Kidney (tissue), 13 donors: ENCODE measurements at regions not wholly inside any gene's neighbourhood (a gene's known extent, or its start where the extent isn't known, plus 50 kb on each side); places are given as distances from the start of the nearest gene placed in this dataset.

Source experiments
- DNase-seq, 5 donors: peaks; one replicate each; pipeline ENCODE4 v3.0.0-alpha.2; 2013 to 2020
- FAIRE-seq: peaks from 2 replicates; lab custom pipeline; 2012; peaks lifted over from hg19 to GRCh38; lab: Jason Lieb, UNC
- H3K27ac ChIP-seq, 2 donors: one replicate each; pipeline ENCODE4 v1.7.0; 2013; ENCODE audit warnings: low read depth in 2 of 2, low read length in 2 of 2, inconsistent platforms in 1 of 2
- H3K27me3 ChIP-seq: one replicate; pipeline ENCODE4 v1.7.1; 2013; ENCODE audit warnings: low read length, inconsistent platforms; ENCODE audit not compliant: control insufficient read depth, insufficient read depth
- H3K36me3 ChIP-seq, 3 donors: one replicate each; pipeline versions ENCODE4 v1.7.0 to v1.7.1; 2013; ENCODE audit warnings: low read length in 3 of 3, control low read depth in 1 of 3, inconsistent platforms in 1 of 3; ENCODE audit not compliant: insufficient read depth in 3 of 3, control insufficient read depth in 2 of 3
- H3K4me1 ChIP-seq, 3 donors: one replicate each; pipeline versions ENCODE4 v1.7.0 to v1.7.1; 2013; ENCODE audit warnings: low read length in 3 of 3, inconsistent platforms in 1 of 3, low read depth in 1 of 3; ENCODE audit not compliant: control insufficient read depth in 2 of 3, insufficient read depth in 2 of 3
- H3K4me3 ChIP-seq, 3 donors: one replicate each; pipeline versions ENCODE4 v1.7.0 to v1.8.1; 2013; ENCODE audit warnings: low read length in 3 of 3, control low read depth in 1 of 3, inconsistent platforms in 1 of 3
- H3K9ac ChIP-seq, 3 donors: one replicate each; pipeline versions ENCODE4 v1.7.0 to v1.7.1; 2013; ENCODE audit warnings: low read length in 3 of 3, control low read depth in 1 of 3, inconsistent platforms in 1 of 3
- H3K9me3 ChIP-seq, 3 donors: one replicate each; pipeline versions ENCODE4 v1.7.0 to v1.7.1; 2013; ENCODE audit warnings: low read length in 3 of 3, control low read depth in 1 of 3, inconsistent platforms in 1 of 3; ENCODE audit not compliant: control insufficient read depth in 2 of 3, insufficient read depth in 1 of 3
- intact Hi-C: fragments of 100-400 bp; cut with DNase I; formaldehyde crosslinking; loops from one replicate; pipeline ENCODE4 v1.11.1; 2022
- TF ChIP-seq, protein P1 (sequence below): IDR thresholded peaks from 3 replicates; pipeline ENCODE4 v1.5.1; 2012; ENCODE audit warnings: mild to moderate bottlenecking, moderate library complexity, borderline replicate concordance; ENCODE audit not compliant: insufficient read depth; ENCODE audit errors: extremely low read depth
- donor health status: control.
- donor health status: control.
- donor health status: control.
- donor health status: control.
- donor health status: control.
- donor health status: DM: yes; HTN: yes; CAD: no.
- donor health status: Normal renal cell carcinoma (clear cell type).

DNA sequence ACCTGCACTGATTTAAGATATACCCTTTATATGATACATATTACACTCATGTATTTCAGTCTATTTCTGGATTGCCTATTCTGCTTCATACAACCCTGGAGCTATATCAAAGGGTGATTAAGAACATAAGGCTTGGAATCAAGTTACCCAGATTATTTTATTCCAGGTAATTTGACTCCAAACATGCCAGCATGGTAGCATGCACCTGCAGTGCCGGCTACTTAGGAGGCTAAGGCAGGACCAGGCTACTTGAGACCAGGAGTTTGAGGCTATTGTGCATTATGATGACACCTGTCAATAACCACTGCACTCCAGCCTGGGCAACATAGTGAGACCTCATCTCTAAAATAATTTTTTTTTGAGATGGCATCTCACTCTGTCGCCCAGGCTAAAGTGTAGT is 50.4 kb upstream of the NEO1 start:
- H3K4me3 ChIP-seq = no peak overlapping the region
- DNase-seq = no peak
- intact Hi-C loops = no loop called here
- no peak overlapping the region for H3K27ac ChIP-seq
- no peaks in the 10 kb centered on the region for H3K27me3 ChIP-seq
- no peaks in the 10 kb centered on the region for H3K9me3 ChIP-seq
- no peak overlapping the region for H3K9ac ChIP-seq
- no peaks in the 10 kb centered on the region for H3K36me3 ChIP-seq
- no peaks in the 10 kb centered on the region for H3K4me1 ChIP-seq
- FAIRE-seq = no peak
- TF ChIP-seq, protein P1, sequence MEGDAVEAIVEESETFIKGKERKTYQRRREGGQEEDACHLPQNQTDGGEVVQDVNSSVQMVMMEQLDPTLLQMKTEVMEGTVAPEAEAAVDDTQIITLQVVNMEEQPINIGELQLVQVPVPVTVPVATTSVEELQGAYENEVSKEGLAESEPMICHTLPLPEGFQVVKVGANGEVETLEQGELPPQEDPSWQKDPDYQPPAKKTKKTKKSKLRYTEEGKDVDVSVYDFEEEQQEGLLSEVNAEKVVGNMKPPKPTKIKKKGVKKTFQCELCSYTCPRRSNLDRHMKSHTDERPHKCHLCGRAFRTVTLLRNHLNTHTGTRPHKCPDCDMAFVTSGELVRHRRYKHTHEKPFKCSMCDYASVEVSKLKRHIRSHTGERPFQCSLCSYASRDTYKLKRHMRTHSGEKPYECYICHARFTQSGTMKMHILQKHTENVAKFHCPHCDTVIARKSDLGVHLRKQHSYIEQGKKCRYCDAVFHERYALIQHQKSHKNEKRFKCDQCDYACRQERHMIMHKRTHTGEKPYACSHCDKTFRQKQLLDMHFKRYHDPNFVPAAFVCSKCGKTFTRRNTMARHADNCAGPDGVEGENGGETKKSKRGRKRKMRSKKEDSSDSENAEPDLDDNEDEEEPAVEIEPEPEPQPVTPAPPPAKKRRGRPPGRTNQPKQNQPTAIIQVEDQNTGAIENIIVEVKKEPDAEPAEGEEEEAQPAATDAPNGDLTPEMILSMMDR = no peak

DNA sequence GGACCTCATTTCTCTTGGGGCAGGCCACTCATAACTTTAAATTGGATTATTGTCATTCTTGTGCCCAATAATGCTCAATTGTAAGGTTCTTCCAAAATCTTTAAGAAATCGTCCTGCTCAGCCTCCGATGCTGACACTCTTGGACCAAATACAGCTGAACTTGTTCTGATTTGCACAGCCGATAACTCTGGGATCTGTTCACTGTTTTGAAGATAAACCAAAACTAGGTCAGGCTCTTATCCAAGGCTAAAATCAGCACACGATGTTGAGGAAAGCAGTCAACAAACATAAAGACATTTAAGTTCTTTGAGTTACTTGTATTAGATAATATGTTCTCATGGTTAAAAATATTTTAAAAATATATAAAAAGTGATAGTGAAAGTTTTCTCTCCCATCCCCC is 52.0 kb upstream of the NEO1 start:
- TF ChIP-seq, protein P1 = no peak
- Histone ChIP-seq H3K4me3 (no peak overlapping the region), H3K9ac (no peak overlapping the region), H3K27ac (no peak overlapping the region), H3K27me3 (no peaks in the 10 kb centered on the region), H3K4me1 (no peaks in the 10 kb centered on the region), H3K9me3 (no peaks in the 10 kb centered on the region), H3K36me3 (no peaks in the 10 kb centered on the region)
- no peak for FAIRE-seq
- DNase-seq = no peak
- intact Hi-C loops = no loop called here

DNA sequence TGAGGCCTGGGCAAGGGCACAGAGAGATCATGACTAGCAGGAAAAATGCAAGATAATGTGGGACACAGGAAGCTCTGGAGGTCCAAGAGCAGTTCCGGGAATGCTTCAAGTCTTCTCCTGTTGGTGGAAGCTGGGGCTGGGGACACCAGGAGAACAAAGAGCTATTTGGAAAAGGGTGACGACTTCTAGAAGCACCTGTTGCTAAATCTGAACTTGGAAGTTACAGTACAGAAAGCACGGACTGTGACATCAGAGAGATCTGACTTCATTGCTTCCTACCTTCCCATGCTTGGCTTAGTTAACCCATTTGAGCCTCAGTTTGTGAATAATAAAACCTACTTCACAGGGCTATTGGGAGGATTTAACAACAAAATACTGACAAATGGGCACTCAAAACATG is 52.7 kb upstream of the NEO1 start:
- TF ChIP-seq, protein P1 = no peak
- no peak for DNase-seq
- Histone ChIP-seq H3K9ac (no peak overlapping the region), H3K27ac (no peak overlapping the region), H3K36me3 (no peaks in the 10 kb centered on the region), H3K9me3 (no peaks in the 10 kb centered on the region), H3K27me3 (no peaks in the 10 kb centered on the region), H3K4me3 (no peak overlapping the region), H3K4me1 (no peaks in the 10 kb centered on the region)
- intact Hi-C loops = no loop called here
- no peak for FAIRE-seq
